Osteocyte (in vitro differentiated cells): ENCODE measurements at regions not wholly inside any gene's neighbourhood (a gene's known extent, or its start where the extent isn't known, plus 50 kb on each side); places are given as distances from the start of the nearest gene placed in this dataset.

Source experiments
- DNase-seq: peaks from one replicate; pipeline ENCODE4 v3.0.0; 2021; ENCODE audit warnings: mixed read lengths; ENCODE audit not compliant: unreplicated experiment; ENCODE audit errors: extremely low spot score
- H3K27ac Mint-ChIP-seq: one replicate; pipeline ENCODE4 v1.8.0; 2021; ENCODE audit warnings: mild to moderate bottlenecking, mixed read lengths; ENCODE audit not compliant: unreplicated experiment
- H3K27me3 Mint-ChIP-seq: one replicate; pipeline ENCODE4 v1.8.0; 2021; ENCODE audit warnings: mixed read lengths; ENCODE audit not compliant: unreplicated experiment
- H3K36me3 Mint-ChIP-seq: one replicate; pipeline ENCODE4 v1.8.0; 2021; ENCODE audit warnings: mixed read lengths; ENCODE audit not compliant: unreplicated experiment
- H3K4me1 Mint-ChIP-seq: one replicate; pipeline ENCODE4 v1.8.0; 2021; ENCODE audit warnings: mixed read lengths; ENCODE audit not compliant: unreplicated experiment
- H3K4me3 Mint-ChIP-seq: one replicate; pipeline ENCODE4 v1.8.0; 2021; ENCODE audit warnings: mild to moderate bottlenecking, moderate library complexity, mixed read lengths; ENCODE audit not compliant: unreplicated experiment
- H3K9me3 Mint-ChIP-seq: one replicate; pipeline ENCODE4 v1.8.0; 2021; ENCODE audit warnings: mixed read lengths; ENCODE audit not compliant: unreplicated experiment
- TF ChIP-seq, protein P1 (sequence below): fragments of 200-600 bp; sonication (generic); IDR thresholded peaks from 2 replicates; pipeline ENCODE4 v1.5.0; 2021; ENCODE audit warnings: antibody characterized with exemption, mild to moderate bottlenecking, moderate library complexity

- Mint-ChIP-seq H3K36me3 (no peaks in the 10 kb centered on the region), H3K4me3 (no peak overlapping the region), H3K9me3 (no peaks in the 10 kb centered on the region), H3K27me3 (peaks cover 3% of the 10 kb centered on the region), H3K4me1 (no peaks in the 10 kb centered on the region), H3K27ac (no peak overlapping the region)
- TF ChIP-seq, protein P1, sequence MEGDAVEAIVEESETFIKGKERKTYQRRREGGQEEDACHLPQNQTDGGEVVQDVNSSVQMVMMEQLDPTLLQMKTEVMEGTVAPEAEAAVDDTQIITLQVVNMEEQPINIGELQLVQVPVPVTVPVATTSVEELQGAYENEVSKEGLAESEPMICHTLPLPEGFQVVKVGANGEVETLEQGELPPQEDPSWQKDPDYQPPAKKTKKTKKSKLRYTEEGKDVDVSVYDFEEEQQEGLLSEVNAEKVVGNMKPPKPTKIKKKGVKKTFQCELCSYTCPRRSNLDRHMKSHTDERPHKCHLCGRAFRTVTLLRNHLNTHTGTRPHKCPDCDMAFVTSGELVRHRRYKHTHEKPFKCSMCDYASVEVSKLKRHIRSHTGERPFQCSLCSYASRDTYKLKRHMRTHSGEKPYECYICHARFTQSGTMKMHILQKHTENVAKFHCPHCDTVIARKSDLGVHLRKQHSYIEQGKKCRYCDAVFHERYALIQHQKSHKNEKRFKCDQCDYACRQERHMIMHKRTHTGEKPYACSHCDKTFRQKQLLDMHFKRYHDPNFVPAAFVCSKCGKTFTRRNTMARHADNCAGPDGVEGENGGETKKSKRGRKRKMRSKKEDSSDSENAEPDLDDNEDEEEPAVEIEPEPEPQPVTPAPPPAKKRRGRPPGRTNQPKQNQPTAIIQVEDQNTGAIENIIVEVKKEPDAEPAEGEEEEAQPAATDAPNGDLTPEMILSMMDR, result no peak
- no peak for DNase-seq
Measured at GRCh38 chr4:17098401-17098800, 200.0 kb upstream of the LDB2 start.

GRCh38 chr4:17097362-17097761 is 198.9 kb upstream of the LDB2 start:
- TF ChIP-seq, protein P1, result no peak
- no peak overlapping the region for H3K4me3 Mint-ChIP-seq
- no peaks in the 10 kb centered on the region for H3K36me3 Mint-ChIP-seq
- no peaks in the 10 kb centered on the region for H3K4me1 Mint-ChIP-seq
- peaks cover 3% of the 10 kb centered on the region for H3K27me3 Mint-ChIP-seq
- DNase-seq, result no peak
- no peaks in the 10 kb centered on the region for H3K9me3 Mint-ChIP-seq
- no peak overlapping the region for H3K27ac Mint-ChIP-seq

DNA sequence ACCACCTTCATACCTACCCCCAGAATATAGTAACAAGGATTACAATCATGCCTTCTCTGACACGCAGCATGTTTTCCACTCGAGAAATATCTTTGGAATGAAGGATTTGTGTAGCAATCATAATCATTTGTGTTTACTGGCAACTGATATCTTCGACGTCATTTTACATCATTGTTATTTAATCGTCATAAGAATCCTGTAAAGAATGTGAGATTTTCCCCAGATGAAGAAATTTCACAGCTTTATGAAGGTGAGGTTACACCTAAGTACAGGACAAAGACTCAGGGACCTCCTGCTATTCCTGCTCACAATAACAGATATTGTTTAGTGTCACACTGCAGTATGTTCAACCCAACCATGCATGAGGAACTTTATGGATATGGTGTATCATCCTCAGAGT is 198.2 kb upstream of the LDB2 start:
- Mint-ChIP-seq H3K4me1 (no peaks in the 10 kb centered on the region), H3K9me3 (no peaks in the 10 kb centered on the region), H3K36me3 (no peaks in the 10 kb centered on the region), H3K27me3 (peaks cover 3% of the 10 kb centered on the region), H3K27ac (no peak overlapping the region), H3K4me3 (no peak overlapping the region)
- DNase-seq, result no peak
- TF ChIP-seq, protein P1, result no peak

DNA sequence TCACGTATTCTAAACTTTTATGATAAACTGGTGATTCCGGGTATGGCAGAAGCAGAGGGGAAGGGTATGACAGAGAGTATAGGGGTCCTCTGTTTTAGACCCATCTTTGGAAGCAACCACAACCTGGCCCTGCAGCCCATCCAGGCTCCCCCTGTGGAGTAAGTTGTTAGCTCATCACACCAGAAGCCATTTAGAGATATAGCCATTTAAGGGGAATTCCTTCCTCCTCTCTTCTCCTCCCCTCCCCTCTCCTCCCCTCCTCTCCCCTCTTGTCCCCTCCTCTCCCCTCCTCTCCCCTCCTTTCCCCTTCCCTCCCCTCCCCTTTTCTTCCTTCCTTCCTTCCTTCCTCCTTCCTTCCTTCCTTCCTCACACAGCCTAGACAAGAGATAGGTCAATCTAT is 197.3 kb upstream of the LDB2 start:
- Mint-ChIP-seq H3K9me3 (no peaks in the 10 kb centered on the region), H3K4me3 (no peak overlapping the region), H3K4me1 (no peaks in the 10 kb centered on the region), H3K36me3 (no peaks in the 10 kb centered on the region), H3K27me3 (peaks cover 3% of the 10 kb centered on the region), H3K27ac (no peak overlapping the region)
- TF ChIP-seq, protein P1, result no peak
- no peak for DNase-seq

GRCh38 chr4:17094876-17095210 is 196.4 kb upstream of the LDB2 start:
- no peak overlapping the region for H3K4me3 Mint-ChIP-seq
- no peaks in the 10 kb centered on the region for H3K9me3 Mint-ChIP-seq
- no peak for DNase-seq
- TF ChIP-seq, protein P1, result no peak
- no peaks in the 10 kb centered on the region for H3K4me1 Mint-ChIP-seq
- H3K27me3 Mint-ChIP-seq, result peaks cover 3% of the 10 kb centered on the region
- no peaks in the 10 kb centered on the region for H3K36me3 Mint-ChIP-seq
- no peak overlapping the region for H3K27ac Mint-ChIP-seq
